ENCODE measurements at regions not wholly inside any gene's neighbourhood (a gene's known extent, or its start where the extent isn't known, plus 50 kb on each side); places are given as distances from the start of the nearest gene placed in this dataset.

- H3K27ac ChIP-seq: no peak overlapping the region
- no peaks in the 10 kb centered on the region for H3K27me3 ChIP-seq (replicated peaks)
- peak; percentile 6 for DNase-seq
- TF ChIP-seq CTCF (IDR thresholded peaks at IDR 0.05; ENCODE audit: low read depth, low read length, missing control alignments): no peak
- H3K4me3 ChIP-seq (ENCODE audit: low read depth, low read length): no peak overlapping the region
- in situ Hi-C loops (cut with HindIII; ENCODE audit: low pct_ligation_motif_present, low sequenced_read_pairs): no loop called here
- no peaks in the 10 kb centered on the region for H3K36me3 ChIP-seq (replicated peaks)
These were observed 103.9 kb upstream of the LRP1B start for GRCh38 chr2:142234741-142235140.

- Histone ChIP-seq H3K4me3 (ENCODE audit: low read depth, low read length) (no peak overlapping the region), H3K27ac (no peak overlapping the region), H3K36me3 (replicated peaks) (no peaks in the 10 kb centered on the region), H3K27me3 (replicated peaks) (no peaks in the 10 kb centered on the region)
- no peak for TF ChIP-seq CTCF (IDR thresholded peaks at IDR 0.05; ENCODE audit: low read depth, low read length, missing control alignments)
- in situ Hi-C loops (cut with HindIII; ENCODE audit: low pct_ligation_motif_present, low sequenced_read_pairs): no loop called here
- DNase-seq: no peak
These were observed 92.5 kb upstream of the LRP1B start for GRCh38 chr2:142223309-142223708.

- TF ChIP-seq CTCF (IDR thresholded peaks at IDR 0.05; ENCODE audit: low read depth, low read length, missing control alignments): no peak
- no peaks in the 10 kb centered on the region for H3K36me3 ChIP-seq (replicated peaks)
- no peak overlapping the region for H3K4me3 ChIP-seq (ENCODE audit: low read depth, low read length)
- no peaks in the 10 kb centered on the region for H3K27me3 ChIP-seq (replicated peaks)
- in situ Hi-C loops (cut with HindIII; ENCODE audit: low pct_ligation_motif_present, low sequenced_read_pairs): no loop called here
- DNase-seq: no peak
- no peak overlapping the region for H3K27ac ChIP-seq
These were observed 91.9 kb upstream of the LRP1B start for GRCh38 chr2:142222715-142223114.

GRCh38 chr2:142220901-142221300 is 90.1 kb upstream of the LRP1B start:
- TF ChIP-seq CTCF (IDR thresholded peaks at IDR 0.05; ENCODE audit: low read depth, low read length, missing control alignments): no peak
- Histone ChIP-seq H3K27ac (no peak overlapping the region), H3K36me3 (replicated peaks) (no peaks in the 10 kb centered on the region), H3K27me3 (replicated peaks) (no peaks in the 10 kb centered on the region), H3K4me3 (ENCODE audit: low read depth, low read length) (no peak overlapping the region)
- in situ Hi-C loops (cut with HindIII; ENCODE audit: low pct_ligation_motif_present, low sequenced_read_pairs): no loop called here
- DNase-seq: peak; percentile 47

GRCh38 chr2:142220239-142220638 is 89.4 kb upstream of the LRP1B start:
- H3K27ac ChIP-seq: no peak overlapping the region

More at GRCh38 chr2:142220239-142220638, 89.4 kb upstream of the LRP1B start:
- no peaks in the 10 kb centered on the region for H3K27me3 ChIP-seq (replicated peaks)
- H3K4me3 ChIP-seq (ENCODE audit: low read depth, low read length): no peak overlapping the region
- in situ Hi-C loops (cut with HindIII; ENCODE audit: low pct_ligation_motif_present, low sequenced_read_pairs): no loop called here
- DNase-seq: no peak
- no peaks in the 10 kb centered on the region for H3K36me3 ChIP-seq (replicated peaks)
- no peak for TF ChIP-seq CTCF (IDR thresholded peaks at IDR 0.05; ENCODE audit: low read depth, low read length, missing control alignments)
